DND-41 (cell line): ENCODE measurements at regions not wholly inside any gene's neighbourhood (a gene's known extent, or its start where the extent isn't known, plus 50 kb on each side); places are given as distances from the start of the nearest gene placed in this dataset.
A peak's percentile ranks its signal among the peaks of the same experiment; 100 is the strongest.

Experiments used
- CTCF ChIP-seq: IDR thresholded peaks from 2 replicates; pipeline ENCODE4 v1.5.1; 2012; ENCODE audit warnings: borderline replicate concordance, low read length, moderate library complexity, mild to moderate bottlenecking; ENCODE audit not compliant: poor library complexity, severe bottlenecking; ENCODE audit errors: extremely low read depth
- EZH2 ChIP-seq: IDR thresholded peaks from 3 replicates; pipeline ENCODE4 v1.6.1; 2012; ENCODE audit warnings: borderline replicate concordance, low read depth, mild to moderate bottlenecking, moderate library complexity, low read length, inconsistent platforms; ENCODE audit not compliant: severe bottlenecking

- TF ChIP-seq CTCF, result peak; percentile 71
- no peak for TF ChIP-seq EZH2
Observed at GRCh38 chr20:60137657-60138245, 179.5 kb downstream of the CDH26 start.
